UCSD-AML1 (cell line): ENCODE measurements at regions not wholly inside any gene's neighbourhood (a gene's known extent, or its start where the extent isn't known, plus 50 kb on each side); places are given as distances from the start of the nearest gene placed in this dataset.
A peak's percentile ranks its signal among the peaks of the same experiment; 100 is the strongest.
"Not testable (repeated sequence)": the region's sequence is repeated elsewhere in the genome, so short reads cannot be mapped to it uniquely, and the experiment has no call there.

Experiments used
- DNase-seq: peaks from one replicate; lab custom pipeline; 2025; ENCODE audit not compliant: unreplicated experiment; lab: John Stamatoyannopoulos, UW

GRCh38 chr1:56285554-56286402, 293.6 kb downstream of the PLPP3 start:
- no peak for DNase-seq

- no peak for DNase-seq
These were observed 294.4 kb downstream of the PLPP3 start for GRCh38 chr1:56284928-56285327.

DNA sequence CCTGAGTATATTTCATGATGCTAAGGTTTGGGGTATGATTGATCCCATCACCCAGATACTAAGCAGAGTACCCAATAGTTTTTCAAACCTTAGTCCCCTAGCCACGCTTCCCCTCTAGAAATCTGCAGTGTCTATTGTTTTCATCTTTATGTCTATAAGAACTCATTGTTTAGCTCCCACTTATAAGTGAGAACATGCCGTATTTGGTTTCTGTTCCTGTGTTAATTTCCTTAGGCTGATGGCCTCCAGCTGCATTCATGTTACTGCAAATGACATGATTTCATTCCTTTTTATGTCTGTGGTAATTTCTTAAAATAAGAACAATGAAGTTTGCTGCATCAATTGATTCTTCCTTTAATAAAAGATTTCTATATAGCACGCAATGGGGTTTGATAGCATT, 301.3 kb downstream of the PLPP3 start:
- no peak for DNase-seq

- DNase-seq: no peak
These were observed 310.7 kb downstream of the PLPP3 start for GRCh38 chr1:56268519-56269140.

DNA sequence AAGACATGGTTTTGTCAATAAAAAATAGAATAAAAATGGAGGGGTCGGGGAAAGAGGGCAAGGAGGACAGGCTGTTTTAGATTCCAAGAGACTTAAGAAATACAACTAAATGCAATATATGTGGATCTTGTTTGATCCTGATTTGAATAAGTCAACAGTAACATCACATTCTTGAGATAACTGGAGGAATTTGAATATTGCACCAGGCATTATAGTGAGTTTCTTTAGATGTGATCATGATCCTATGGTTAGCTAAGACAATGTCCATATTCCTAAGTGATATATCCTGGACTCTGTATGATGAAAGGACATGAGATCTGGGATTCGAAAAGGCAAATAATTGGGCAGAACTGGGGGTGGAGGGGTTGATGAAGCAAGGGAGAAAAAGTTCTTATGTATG, 311.8 kb downstream of the PLPP3 start:
- DNase-seq: no peak

DNA sequence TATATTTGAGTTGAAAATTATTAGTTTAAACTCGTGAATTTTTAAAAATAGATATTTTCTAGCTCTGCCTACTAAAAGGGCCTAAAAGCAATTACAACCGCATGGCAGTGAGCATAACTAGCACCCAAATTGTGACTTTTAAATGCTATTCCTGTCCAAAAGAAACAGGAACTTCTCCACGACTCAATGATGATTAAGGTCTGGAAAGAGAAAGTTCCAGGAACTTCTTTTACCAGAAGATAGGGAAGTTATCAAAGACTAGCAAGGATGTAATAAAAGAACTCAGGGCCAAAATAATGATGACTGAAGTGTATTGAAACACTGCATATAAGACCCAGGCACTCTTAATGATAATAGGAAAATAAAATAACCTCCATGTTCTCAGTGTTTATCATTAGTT, 313.0 kb downstream of the PLPP3 start:
- DNase-seq: no peak

DNA sequence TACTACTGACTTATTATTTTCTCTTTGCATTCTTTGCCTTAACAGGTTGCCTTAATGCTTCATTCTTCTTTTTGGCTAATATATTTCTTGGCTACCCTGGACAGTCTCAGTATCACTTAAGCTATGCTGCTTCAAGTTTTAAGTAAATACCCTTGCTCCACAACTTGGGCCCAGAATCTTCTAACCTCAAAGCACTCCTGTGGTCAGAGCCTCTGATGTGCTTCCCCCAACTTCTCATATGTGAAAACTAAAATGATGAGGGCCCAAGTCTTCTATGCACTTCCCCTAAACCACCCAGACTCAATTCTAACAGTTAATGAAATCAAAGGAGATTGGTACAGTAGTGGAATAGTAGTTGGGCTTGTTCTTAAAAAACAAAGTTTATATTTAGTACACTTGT, 314.1 kb downstream of the PLPP3 start:
- DNase-seq: no peak

DNA sequence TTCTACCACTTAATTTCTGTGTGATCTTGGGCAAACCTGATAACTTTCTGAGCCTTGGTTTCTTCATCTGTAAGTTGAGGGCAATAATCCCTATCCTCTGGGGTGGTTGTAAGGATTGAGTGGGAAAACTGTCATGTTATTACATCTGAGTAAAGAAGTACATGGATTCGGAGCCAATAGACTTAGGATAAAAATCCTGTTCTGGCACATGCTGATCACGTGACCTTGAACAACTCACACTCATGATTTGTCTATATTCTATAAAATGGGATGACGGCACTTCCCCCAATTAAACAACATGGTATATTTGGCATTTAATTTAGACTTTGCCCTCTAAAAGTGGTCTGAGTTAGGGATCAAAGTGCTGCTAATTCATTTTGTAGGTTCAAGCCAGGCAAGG, 315.5 kb downstream of the PLPP3 start:
- no peak for DNase-seq

DNA sequence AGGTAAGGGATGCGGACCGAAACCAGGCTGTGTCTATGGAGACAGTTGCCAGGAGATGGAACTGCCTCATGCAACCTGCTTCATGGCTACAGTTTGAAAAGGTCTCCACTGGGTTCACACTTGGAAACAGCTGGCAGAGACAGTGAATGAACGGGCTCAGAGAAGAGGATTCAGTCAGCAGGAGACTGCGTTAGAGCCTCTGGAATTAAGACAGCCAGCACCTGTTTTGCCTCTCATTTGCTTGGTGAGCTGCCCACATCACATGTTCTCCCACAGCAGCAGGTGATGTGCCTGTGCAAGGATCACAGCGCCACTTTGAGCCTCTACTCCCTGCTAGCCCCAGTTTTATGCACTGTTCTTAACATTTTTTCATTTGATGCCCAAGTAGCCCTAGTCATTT, 321.0 kb downstream of the PLPP3 start:
- DNase-seq: no peak

DNA sequence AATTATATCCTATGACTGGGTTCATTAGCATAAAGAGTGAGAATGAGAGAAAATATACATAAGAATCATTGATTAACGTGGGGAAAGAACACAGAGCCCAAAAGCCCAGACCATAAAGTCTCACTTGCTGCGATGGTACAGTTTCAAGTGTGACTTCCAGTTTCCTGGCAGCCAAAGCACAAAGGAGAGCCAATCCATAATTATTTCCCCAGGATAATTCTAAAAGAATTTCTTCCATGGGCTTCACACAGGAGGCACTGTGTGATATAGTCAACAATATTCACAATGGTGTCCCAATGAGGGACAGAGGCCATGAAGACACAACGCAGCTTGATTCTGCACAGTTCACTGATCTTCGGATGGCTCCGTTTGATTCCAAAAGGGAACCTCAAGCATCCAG, 321.6 kb downstream of the PLPP3 start:
- no peak for DNase-seq

- no peak for DNase-seq
These were observed 323.0 kb downstream of the PLPP3 start for GRCh38 chr1:56256153-56257000.

- no peak for DNase-seq
These were observed 323.7 kb downstream of the PLPP3 start for GRCh38 chr1:56255516-56256152.

- no peak for DNase-seq
These were observed 325.2 kb downstream of the PLPP3 start for GRCh38 chr1:56254130-56254529.

- DNase-seq: no peak
These were observed 328.6 kb downstream of the PLPP3 start for GRCh38 chr1:56250809-56251208.

DNA sequence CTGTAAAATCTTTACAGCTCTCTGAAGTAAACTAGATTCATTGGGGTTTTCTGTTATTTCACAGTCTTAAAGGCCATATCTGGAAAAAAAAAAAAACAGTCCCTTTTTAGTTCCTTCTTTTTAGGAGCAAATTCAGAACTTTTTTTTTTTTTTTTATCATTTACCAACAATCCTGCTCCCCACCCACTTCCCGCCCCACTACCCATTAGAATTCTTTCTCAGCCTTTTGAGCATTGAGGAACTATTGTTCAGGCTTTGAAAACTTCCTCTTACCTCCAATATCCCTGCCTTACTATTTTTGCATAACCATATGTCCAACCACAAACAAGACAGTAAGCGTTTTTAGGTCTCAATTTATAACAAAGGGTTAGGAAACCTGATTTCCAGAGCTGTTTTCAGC, 330.1 kb downstream of the PLPP3 start:
- peak; percentile 11 for DNase-seq

GRCh38 chr1:56248138-56248537, 331.2 kb downstream of the PLPP3 start:
- DNase-seq: no peak

DNA sequence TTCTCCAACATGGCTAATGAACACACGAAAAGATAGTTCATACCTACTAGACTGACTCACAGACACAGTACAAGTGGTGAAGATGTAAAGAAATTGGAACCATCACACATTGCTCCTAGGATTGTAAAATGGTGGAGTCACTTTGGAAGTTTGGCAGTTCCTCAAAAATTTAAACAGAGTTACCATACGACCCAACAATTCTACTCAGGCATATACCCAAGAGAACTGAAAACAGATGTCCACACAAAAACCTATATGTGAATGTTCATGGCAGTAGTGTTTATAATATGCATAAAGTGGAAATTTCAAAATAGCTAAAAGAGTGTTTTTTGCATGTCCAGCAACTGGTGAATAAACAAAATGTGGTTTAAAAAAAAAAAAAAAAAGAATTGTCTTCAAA, 332.6 kb downstream of the PLPP3 start:
- DNase-seq: not testable (repeated sequence)

- DNase-seq: no peak
These were observed 339.0 kb downstream of the PLPP3 start for GRCh38 chr1:56240400-56240799.

DNA sequence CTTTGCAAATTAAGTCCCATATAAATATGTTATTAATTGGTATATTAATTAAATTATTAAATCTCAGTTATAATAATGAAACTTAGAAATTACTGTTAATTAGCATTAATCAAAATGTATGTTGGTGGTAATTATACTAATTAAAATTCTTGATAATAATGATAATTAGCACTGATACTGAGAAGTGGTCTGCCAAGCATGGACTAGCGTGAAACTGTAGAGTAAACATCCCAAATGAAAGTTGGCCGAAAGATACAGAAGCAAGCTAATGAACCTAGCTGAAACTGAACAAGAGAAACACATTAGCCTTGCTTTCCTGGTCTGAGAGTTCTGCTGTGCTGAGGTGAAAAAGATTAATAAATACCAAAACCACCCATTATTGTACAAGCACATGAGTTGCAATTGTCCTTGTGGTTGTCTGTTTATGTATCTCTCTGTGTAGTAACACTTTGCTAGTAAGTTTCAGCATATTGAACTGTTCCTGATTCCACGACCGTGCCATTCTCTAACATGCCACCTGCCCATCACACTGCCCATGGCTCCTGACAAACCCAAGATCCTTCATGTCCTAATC, 341.8 kb downstream of the PLPP3 start:
- no peak for DNase-seq

DNA sequence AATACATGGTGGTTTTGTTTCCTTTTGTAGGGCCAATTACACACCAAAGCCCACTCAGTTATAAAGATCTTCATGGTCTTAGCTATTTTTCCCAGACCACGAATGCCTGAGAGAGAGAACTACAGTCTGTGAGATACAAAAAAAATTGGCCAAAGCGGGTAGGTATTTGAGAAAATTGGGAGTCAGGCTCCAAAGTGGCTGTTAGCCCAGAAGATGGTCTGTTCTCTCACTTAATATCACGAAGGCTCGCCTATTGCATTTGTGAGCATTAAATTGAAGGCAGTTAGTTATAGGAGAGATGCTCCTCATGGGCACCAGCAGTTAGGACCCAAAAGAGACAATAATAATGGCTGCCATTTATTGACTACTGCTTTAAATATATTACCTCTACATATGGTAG, 342.7 kb downstream of the PLPP3 start:
- no peak for DNase-seq

GRCh38 chr1:56235909-56236510, 343.4 kb downstream of the PLPP3 start:
- DNase-seq: no peak
